H1 (cell line): ENCODE measurements at regions not wholly inside any gene's neighbourhood (a gene's known extent, or its start where the extent isn't known, plus 50 kb on each side); places are given as distances from the start of the nearest gene placed in this dataset.

Experiments
- CTCF ChIA-PET: fragments of 300-600 bp; sonication (Branson Sonifier 250); formaldehyde crosslinking; loops from one replicate; lab custom pipeline; 2021; ENCODE audit not compliant: partially characterized antibody; lab: Charles Lee
- POLR2A ChIA-PET: fragments of 300-600 bp; sonication (Branson Sonifier 250); formaldehyde crosslinking; loops from one replicate; lab custom pipeline; 2021; ENCODE audit warnings: inconsistent platforms; ENCODE audit not compliant: partially characterized antibody; lab: Charles Lee
- DNase-seq, 2 experiments: peaks; one replicate each; pipeline versions ENCODE4 v3.0.0 to v3.0.0-alpha.2; 2010 to 2022; ENCODE audit warnings: low spot score in 2 of 2, low read depth in 1 of 2, mixed read lengths in 1 of 2
- FAIRE-seq: peaks from 2 replicates; lab custom pipeline; 2011; peaks lifted over from hg19 to GRCh38; lab: Jason Lieb, UNC
- H2AFZ ChIP-seq: 2 replicates; pipeline ENCODE4 v1.8.1; 2012; ENCODE audit warnings: low read length, inconsistent platforms
- H2AK5ac ChIP-seq: 2 replicates; pipeline ENCODE4 v1.6.1; 2013; ENCODE audit warnings: low read depth, low read length
- H2BK120ac ChIP-seq: replicated peaks from 2 replicates; pipeline ENCODE3; 2013; ENCODE audit warnings: low read depth, low read length, inconsistent platforms
- H2BK12ac ChIP-seq: 2 replicates; pipeline ENCODE4 v1.6.1; 2013; ENCODE audit warnings: low read depth, low read length
- H2BK15ac ChIP-seq: 2 replicates; pipeline ENCODE4 v1.6.1; 2013; ENCODE audit warnings: low read length
- H2BK20ac ChIP-seq: 2 replicates; pipeline ENCODE4 v1.6.1; 2013; ENCODE audit warnings: low read length
- H2BK5ac ChIP-seq: 2 replicates; pipeline ENCODE4 v1.6.1; 2013; ENCODE audit warnings: low read depth, low read length
- H3K14ac ChIP-seq: 2 replicates; pipeline ENCODE4 v1.6.1; 2013; ENCODE audit warnings: inconsistent platforms; ENCODE audit not compliant: insufficient read length
- H3K18ac ChIP-seq: 2 replicates; pipeline ENCODE4 v1.6.1; 2013; ENCODE audit warnings: low read length; ENCODE audit errors: extremely low read depth
- H3K23ac ChIP-seq: 2 replicates; pipeline ENCODE4 v1.6.1; 2013; ENCODE audit warnings: inconsistent platforms; ENCODE audit not compliant: insufficient read length
- H3K23me2 ChIP-seq: 2 replicates; pipeline ENCODE4 v1.6.1; 2013; ENCODE audit warnings: low read depth, low read length
- H3K27ac ChIP-seq: 2 replicates; pipeline ENCODE4 v1.6.1; 2011; ENCODE audit warnings: low read depth, low read length, inconsistent platforms
- H3K27me3 ChIP-seq, 4 experiments: replicated peaks in 1 of 4; 1 replicate in 1 of 4; 2 replicates in 3 of 4; pipeline versions ENCODE4 v1.6.1 to v1.8.1; 2011 to 2013; ENCODE audit warnings: low read length in 3 of 4, mild to moderate bottlenecking in 3 of 4, inconsistent platforms in 2 of 4, mixed read lengths in 2 of 4, moderate library complexity in 1 of 4; ENCODE audit not compliant: control insufficient read depth in 3 of 4, insufficient read depth in 3 of 4; ENCODE audit errors: extremely low read depth in 1 of 4
- H3K36me3 ChIP-seq, 4 experiments: 2 replicates each; pipeline versions ENCODE4 v1.6.1 to v1.8.1; 2011 to 2013; ENCODE audit warnings: mild to moderate bottlenecking in 4 of 4, low read length in 3 of 4, moderate library complexity in 2 of 4, control low read depth in 1 of 4, inconsistent platforms in 1 of 4; ENCODE audit not compliant: insufficient read depth in 4 of 4, control insufficient read depth in 2 of 4
- H3K4ac ChIP-seq: replicated peaks from 2 replicates; pipeline ENCODE3; 2013; ENCODE audit warnings: low read length, low read depth, mixed read lengths, inconsistent platforms; ENCODE audit not compliant: insufficient read length
- H3K4me1 ChIP-seq, 4 experiments: replicated peaks in 1 of 4; 1 replicate in 1 of 4; 2 replicates in 3 of 4; pipeline versions ENCODE4 v1.6.1 to v1.8.1; 2011 to 2013; ENCODE audit warnings: low read length in 3 of 4, inconsistent platforms in 2 of 4, mixed read lengths in 1 of 4; ENCODE audit not compliant: insufficient read depth in 4 of 4, control insufficient read depth in 3 of 4
- H3K4me2 ChIP-seq, 2 experiments: 2 replicates each; pipeline versions ENCODE4 v1.6.1 to v1.8.1; 2011 to 2013; ENCODE audit warnings: low read depth in 2 of 2, low read length in 2 of 2, control low read depth in 1 of 2, inconsistent platforms in 1 of 2, mild to moderate bottlenecking in 1 of 2; ENCODE audit not compliant: insufficient read depth in 1 of 2
- H3K4me3 ChIP-seq, 4 experiments: fragments of 200-600, 300-600 bp in 1 of 4; sonication (generic), shearing (Covaris generic), sonication (Bioruptor Twin) in 1 of 4; 2 replicates each; pipeline versions ENCODE4 v1.5.1 to v1.8.1; 2011 to 2016; ENCODE audit warnings: low read length in 4 of 4, low read depth in 3 of 4, control low read depth in 2 of 4, inconsistent platforms in 2 of 4, mild to moderate bottlenecking in 2 of 4, mixed read lengths in 1 of 4, moderate library complexity in 1 of 4; ENCODE audit not compliant: insufficient read depth in 2 of 4; ENCODE audit errors: extremely low read depth in 1 of 4
- H3K56ac ChIP-seq: replicated peaks from 2 replicates; pipeline ENCODE3; 2013; ENCODE audit warnings: low read depth, mild to moderate bottlenecking, mixed read lengths, low read length, inconsistent platforms; ENCODE audit not compliant: insufficient read length
- H3K79me1 ChIP-seq: 2 replicates; pipeline ENCODE4 v1.6.1; 2013; ENCODE audit warnings: low read depth, low read length, control low read depth
- H3K79me2 ChIP-seq, 2 experiments: 2 replicates each; pipeline versions ENCODE4 v1.6.1 to v1.8.1; 2012 to 2013; ENCODE audit warnings: low read length in 2 of 2, mild to moderate bottlenecking in 2 of 2, inconsistent platforms in 1 of 2; ENCODE audit not compliant: insufficient read depth in 2 of 2, control insufficient read depth in 1 of 2
- H3K9ac ChIP-seq, 4 experiments: replicated peaks in 1 of 4; 1 replicate in 1 of 4; 2 replicates in 3 of 4; pipeline versions ENCODE4 v1.6.1 to v1.8.1; 2011 to 2013; ENCODE audit warnings: low read depth in 3 of 4, low read length in 3 of 4, control low read depth in 2 of 4, mild to moderate bottlenecking in 2 of 4, moderate library complexity in 2 of 4, inconsistent platforms in 1 of 4; ENCODE audit errors: extremely low read depth in 1 of 4
- H3K9me3 ChIP-seq, 2 experiments: 2 replicates each; pipeline versions ENCODE4 v1.6.1 to v1.8.1; 2012 to 2013; ENCODE audit warnings: mild to moderate bottlenecking in 2 of 2, moderate library complexity in 2 of 2, control low read depth in 1 of 2, inconsistent platforms in 1 of 2, low read depth in 1 of 2, low read length in 1 of 2, mixed read lengths in 1 of 2; ENCODE audit not compliant: insufficient read depth in 2 of 2
- H4K20me1 ChIP-seq, 2 experiments: replicated peaks in 1 of 2; 2 replicates each; pipeline versions ENCODE3 to v1.8.1; 2011 to 2013; ENCODE audit warnings: inconsistent platforms in 2 of 2, low read length in 2 of 2, mild to moderate bottlenecking in 1 of 2; ENCODE audit not compliant: insufficient read depth in 2 of 2, control insufficient read depth in 1 of 2
- H4K5ac ChIP-seq: 2 replicates; pipeline ENCODE4 v1.6.1; 2013; ENCODE audit warnings: low read length, low read depth, mixed read lengths, inconsistent platforms; ENCODE audit not compliant: insufficient read length
- H4K8ac ChIP-seq: 2 replicates; pipeline ENCODE4 v1.8.0; 2013; ENCODE audit warnings: mild to moderate bottlenecking, moderate library complexity, low read length, inconsistent platforms; ENCODE audit not compliant: insufficient read depth; ENCODE audit errors: extremely low read depth
- H4K91ac ChIP-seq: replicated peaks from 2 replicates; pipeline ENCODE3; 2013; ENCODE audit warnings: low read length, mixed read lengths, inconsistent platforms; ENCODE audit not compliant: insufficient read length
- ASH2L ChIP-seq: fragments of 200-600, 300-600 bp; sonication (generic); IDR thresholded peaks from one replicate; pipeline ENCODE4 v1.7.1; 2017; ENCODE audit warnings: low read length
- CHD1 ChIP-seq: IDR thresholded peaks from 2 replicates; pipeline ENCODE4 v1.6.1; 2012; ENCODE audit warnings: low read depth, low read length, improper control_type of control experiment
- CREB1 ChIP-seq: IDR thresholded peaks from 2 replicates; pipeline ENCODE4 v1.6.1; 2012; ENCODE audit warnings: inconsistent platforms
- FOSL1 ChIP-seq: IDR thresholded peaks from 2 replicates; pipeline ENCODE4 v1.6.1; 2011; ENCODE audit warnings: mild to moderate bottlenecking, low read depth, low read length, moderate library complexity; ENCODE audit not compliant: insufficient read depth
- HDAC2 ChIP-seq, 2 experiments: fragments of 300-600 bp in 1 of 2; sonication (generic) in 1 of 2; IDR thresholded peaks; 2 replicates each; pipeline ENCODE4 v1.6.1; 2011 to 2012; ENCODE audit warnings: low read depth in 2 of 2, low read length in 2 of 2, mild to moderate bottlenecking in 2 of 2, moderate library complexity in 2 of 2, borderline replicate concordance in 1 of 2, inconsistent platforms in 1 of 2
- KDM4A ChIP-seq: IDR thresholded peaks from one replicate; pipeline ENCODE4 v1.7.1; 2012; ENCODE audit warnings: low read depth, mild to moderate bottlenecking, moderate library complexity, low read length, inconsistent platforms; ENCODE audit not compliant: severe bottlenecking
- KDM5A ChIP-seq: fragments of 200-600 bp; IDR thresholded peaks from 2 replicates; pipeline ENCODE4 v1.7.1; 2012; ENCODE audit warnings: mild to moderate bottlenecking, low read length, inconsistent platforms, mixed read lengths
- POU5F1 ChIP-seq: IDR thresholded peaks from 2 replicates; pipeline ENCODE4 v1.6.1; 2011; ENCODE audit warnings: low read depth, mild to moderate bottlenecking, low read length, moderate library complexity
- SRF ChIP-seq: IDR thresholded peaks from 2 replicates; pipeline ENCODE4 v1.6.1; 2011; ENCODE audit warnings: mild to moderate bottlenecking, low read depth, low read length, moderate library complexity
- TBP ChIP-seq: IDR thresholded peaks from 2 replicates; pipeline ENCODE4 v1.6.1; 2011; ENCODE audit warnings: low read depth, low read length, improper control_type of control experiment
- TCF12 ChIP-seq: IDR thresholded peaks from 2 replicates; pipeline ENCODE4 v1.6.1; 2011; ENCODE audit warnings: low read depth, mild to moderate bottlenecking, low read length
- WGBS, 2 experiments: shearing (Covaris generic) in 1 of 2; methylation state at CpG; one replicate each; pipeline versions ENCODE4 v1.1.6 to v1.1.7; 2013 to 2015; ENCODE audit warnings: low lambda C conversion rate in 2 of 2, mixed read lengths in 2 of 2, inconsistent platforms in 1 of 2, low coverage in 1 of 2, missing lambda C conversion rate in 1 of 2; ENCODE audit not compliant: insufficient replicate concordance in 2 of 2, insufficient coverage in 1 of 2, insufficient read length in 1 of 2; ENCODE audit errors: extremely low coverage in 1 of 2, missing lambda C conversion rate in 1 of 2; 5-methylcytosine and 5-hydroxymethylcytosine counted together
- TF ChIP-seq, protein P1 (sequence below): IDR thresholded peaks from 2 replicates; pipeline ENCODE4 v1.6.1; 2012; ENCODE audit warnings: inconsistent platforms
- TF ChIP-seq, protein P2 (sequence below): IDR thresholded peaks from 2 replicates; pipeline ENCODE4 v1.6.1; 2011; ENCODE audit warnings: low read depth, mild to moderate bottlenecking, low read length; ENCODE audit not compliant: insufficient read depth

DNA sequence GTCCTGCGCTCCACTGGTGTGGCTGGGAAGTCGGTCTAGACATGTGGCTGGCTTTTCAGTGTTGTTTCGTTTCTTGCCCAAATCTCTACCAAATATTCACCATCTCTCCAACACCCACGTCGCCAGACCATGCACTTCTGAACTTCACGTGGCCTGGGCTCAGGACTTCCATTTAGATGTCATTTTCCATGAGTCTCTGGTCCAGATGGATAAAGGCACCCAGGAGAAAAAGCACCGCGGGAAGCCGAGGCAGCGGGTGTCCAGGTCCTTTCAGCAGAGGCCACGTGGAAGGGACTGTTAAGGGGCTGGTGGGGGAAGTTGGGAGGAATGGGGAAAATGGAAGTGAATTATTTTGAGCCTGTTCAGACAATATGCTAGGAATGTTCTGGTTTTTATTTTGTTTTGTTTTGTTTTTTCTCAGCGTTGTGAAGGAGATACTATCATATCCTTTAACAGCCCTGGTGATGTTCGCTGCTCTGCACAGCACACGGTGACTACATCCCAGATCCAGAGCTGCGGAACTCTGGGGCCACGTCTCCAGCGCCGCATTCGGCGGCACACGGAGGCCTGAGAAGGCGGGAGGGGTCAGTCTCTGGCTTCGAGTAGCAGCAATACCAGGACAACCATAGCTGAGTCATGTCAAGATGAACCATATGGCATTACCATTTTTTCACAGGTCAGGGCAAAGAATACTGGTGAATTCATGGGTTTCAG lies 230.3 kb downstream of the THBS2 start:
- no peak for DNase-seq
- peaks cover 0 to 6% (median 0%) of the 10 kb centered on the region in 4 experiments; a peak in 1 of 8 replicates for H3K36me3 ChIP-seq
- no peak overlapping the region for H3K18ac ChIP-seq
- no peak overlapping the region for H2BK20ac ChIP-seq
- no peak overlapping the region for H3K27ac ChIP-seq
- H3K9ac ChIP-seq = no peak overlapping the region
- H3K9me3 ChIP-seq = peaks cover 4 to 24% of the 10 kb centered on the region in 2 experiments
- no peak overlapping the region for H4K91ac ChIP-seq
- no peak overlapping the region for H2BK120ac ChIP-seq
- no peak overlapping the region for H2BK5ac ChIP-seq
- H3K4me3 ChIP-seq = no peak overlapping the region
- H2BK12ac ChIP-seq = no peak overlapping the region
- H2AFZ ChIP-seq = no peak overlapping the region
- H4K20me1 ChIP-seq = no peaks in the 10 kb centered on the region
- H3K4me1 ChIP-seq = no peaks in the 10 kb centered on the region
- no peak overlapping the region for H2AK5ac ChIP-seq
- H4K8ac ChIP-seq = no peak overlapping the region
- no peak overlapping the region for H3K14ac ChIP-seq
- no peaks in the 10 kb centered on the region for H3K79me2 ChIP-seq
- no peak overlapping the region for H2BK15ac ChIP-seq
- CTCF ChIA-PET = interaction anchor here (0.8 kb wide), 1 partner anchor 66 kb away, joined by 3 read pairs; no protein-coding TSS in a partner anchor
- POLR2A ChIA-PET = no interaction called here
- H3K27me3 ChIP-seq = no peaks in the 10 kb centered on the region
- no peak overlapping the region for H3K56ac ChIP-seq
- WGBS, 2 experiments = 91% methylated on average over 23 of the region's 23 CpGs; no CpG with 5 or more reads in 1 of the 2 experiments
- no peak overlapping the region for H3K23ac ChIP-seq
- no peak overlapping the region for H4K5ac ChIP-seq
- H3K4ac ChIP-seq = no peak overlapping the region
- no peaks in the 10 kb centered on the region for H3K23me2 ChIP-seq
- H3K4me2 ChIP-seq = no peak overlapping the region
- no peaks in the 10 kb centered on the region for H3K79me1 ChIP-seq
- FAIRE-seq = no peak
- TF ChIP-seq CREB1 = no peak
- no peak for TF ChIP-seq TCF12
- TF ChIP-seq ASH2L = no peak
- no peak for TF ChIP-seq SRF
- TF ChIP-seq KDM4A = no peak
- TF ChIP-seq KDM5A = no peak
- TF ChIP-seq, protein P1, sequence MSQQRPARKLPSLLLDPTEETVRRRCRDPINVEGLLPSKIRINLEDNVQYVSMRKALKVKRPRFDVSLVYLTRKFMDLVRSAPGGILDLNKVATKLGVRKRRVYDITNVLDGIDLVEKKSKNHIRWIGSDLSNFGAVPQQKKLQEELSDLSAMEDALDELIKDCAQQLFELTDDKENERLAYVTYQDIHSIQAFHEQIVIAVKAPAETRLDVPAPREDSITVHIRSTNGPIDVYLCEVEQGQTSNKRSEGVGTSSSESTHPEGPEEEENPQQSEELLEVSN = no peak
- no peak for TF ChIP-seq CHD1
- no peak for TF ChIP-seq FOSL1
- TF ChIP-seq HDAC2 (IDR thresholded peaks at IDR 0.05; ENCODE audit: borderline replicate concordance in 1 of 2, low read depth in 2 of 2, low read length in 2 of 2) = no peak
- TF ChIP-seq POU5F1 = no peak
- TF ChIP-seq, protein P2, sequence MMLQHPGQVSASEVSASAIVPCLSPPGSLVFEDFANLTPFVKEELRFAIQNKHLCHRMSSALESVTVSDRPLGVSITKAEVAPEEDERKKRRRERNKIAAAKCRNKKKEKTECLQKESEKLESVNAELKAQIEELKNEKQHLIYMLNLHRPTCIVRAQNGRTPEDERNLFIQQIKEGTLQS = no peak
- no peak for TF ChIP-seq TBP
